ENCODE measurements at regions not wholly inside any gene's neighbourhood (a gene's known extent, or its start where the extent isn't known, plus 50 kb on each side); places are given as distances from the start of the nearest gene placed in this dataset.

DNA sequence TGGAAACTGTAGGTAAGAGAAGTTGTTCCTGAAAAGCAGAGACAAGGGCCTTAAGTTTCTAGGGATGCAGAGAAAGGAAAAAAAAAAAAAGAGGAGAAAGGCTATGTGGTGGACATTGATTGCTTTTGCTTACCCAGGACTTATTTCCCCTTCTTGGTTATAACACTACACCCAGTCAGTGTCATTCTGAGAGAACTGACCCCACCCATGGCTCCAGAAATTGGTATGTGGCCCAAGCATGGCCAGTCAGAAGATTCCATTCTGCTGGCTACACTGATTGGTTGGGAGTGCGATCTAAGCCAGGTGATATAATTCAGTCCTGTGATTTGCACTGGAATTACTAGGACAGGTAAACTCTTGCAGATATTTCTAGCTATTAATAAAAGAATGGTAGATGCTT is 62.2 kb upstream of the EXOC4 start:
- no peak for TF ChIP-seq POLR2A (IDR thresholded peaks at IDR 0.05)
- TF ChIP-seq, protein P1, sequence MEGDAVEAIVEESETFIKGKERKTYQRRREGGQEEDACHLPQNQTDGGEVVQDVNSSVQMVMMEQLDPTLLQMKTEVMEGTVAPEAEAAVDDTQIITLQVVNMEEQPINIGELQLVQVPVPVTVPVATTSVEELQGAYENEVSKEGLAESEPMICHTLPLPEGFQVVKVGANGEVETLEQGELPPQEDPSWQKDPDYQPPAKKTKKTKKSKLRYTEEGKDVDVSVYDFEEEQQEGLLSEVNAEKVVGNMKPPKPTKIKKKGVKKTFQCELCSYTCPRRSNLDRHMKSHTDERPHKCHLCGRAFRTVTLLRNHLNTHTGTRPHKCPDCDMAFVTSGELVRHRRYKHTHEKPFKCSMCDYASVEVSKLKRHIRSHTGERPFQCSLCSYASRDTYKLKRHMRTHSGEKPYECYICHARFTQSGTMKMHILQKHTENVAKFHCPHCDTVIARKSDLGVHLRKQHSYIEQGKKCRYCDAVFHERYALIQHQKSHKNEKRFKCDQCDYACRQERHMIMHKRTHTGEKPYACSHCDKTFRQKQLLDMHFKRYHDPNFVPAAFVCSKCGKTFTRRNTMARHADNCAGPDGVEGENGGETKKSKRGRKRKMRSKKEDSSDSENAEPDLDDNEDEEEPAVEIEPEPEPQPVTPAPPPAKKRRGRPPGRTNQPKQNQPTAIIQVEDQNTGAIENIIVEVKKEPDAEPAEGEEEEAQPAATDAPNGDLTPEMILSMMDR (IDR thresholded peaks at IDR 0.05): no peak
